ENCODE measurements at regions not wholly inside any gene's neighbourhood (a gene's known extent, or its start where the extent isn't known, plus 50 kb on each side); places are given as distances from the start of the nearest gene placed in this dataset.
A peak's percentile ranks its signal among the peaks of the same experiment; 100 is the strongest.

- no peak for TF ChIP-seq CTCF (IDR thresholded peaks at IDR 0.05)
- Histone ChIP-seq H3K27me3 (no peaks in the 10 kb centered on the region), H3K9me3 (no peaks in the 10 kb centered on the region), H3K36me3 (no peaks in the 10 kb centered on the region), H3K4me3 (no peak overlapping the region), H3K4me1 (peaks cover 0 to 12% of the 10 kb centered on the region in 2 donors), H3K27ac (no peak overlapping the region)
- DNase-seq (ENCODE audit: low spot score): no peak
These were observed 85.4 kb upstream of the RALY start for GRCh38 chr20:33908336-33908735.

DNA sequence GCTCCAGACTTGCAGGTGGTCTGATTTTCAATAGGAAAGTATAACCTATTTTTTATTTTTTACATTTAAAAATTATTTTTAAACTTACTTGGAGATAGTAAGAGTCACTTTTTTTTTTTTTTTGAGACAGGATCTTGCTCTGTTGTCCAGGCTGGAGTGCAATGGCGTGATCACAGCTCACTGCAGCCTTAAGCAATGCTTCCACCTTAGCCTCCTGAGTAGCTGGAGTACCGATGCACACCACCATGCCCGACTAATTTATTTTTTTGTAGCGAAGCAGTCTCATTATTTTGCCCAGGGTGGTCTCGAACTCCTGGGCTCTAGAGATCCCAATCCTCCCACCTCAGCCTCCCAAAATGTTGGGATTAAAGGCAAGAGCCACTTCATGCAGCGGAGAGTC is 84.8 kb upstream of the RALY start:
- no peaks in the 10 kb centered on the region for H3K9me3 ChIP-seq
- no peak for TF ChIP-seq CTCF (IDR thresholded peaks at IDR 0.05)
- H3K4me1 ChIP-seq: peaks cover 0 to 12% of the 10 kb centered on the region in 2 donors
- DNase-seq (ENCODE audit: low spot score): no peak
- H3K27ac ChIP-seq: no peak overlapping the region
- no peaks in the 10 kb centered on the region for H3K27me3 ChIP-seq
- H3K36me3 ChIP-seq: no peaks in the 10 kb centered on the region
- H3K4me3 ChIP-seq: no peak overlapping the region

GRCh38 chr20:33909331-33909921 is 84.3 kb upstream of the RALY start:
- peak; percentile 69 for DNase-seq (ENCODE audit: low spot score)
- Histone ChIP-seq H3K27me3 (no peaks in the 10 kb centered on the region), H3K9me3 (no peaks in the 10 kb centered on the region), H3K4me3 (no peak overlapping the region), H3K27ac (no peak overlapping the region), H3K4me1 (peaks cover 0 to 12% of the 10 kb centered on the region in 2 donors), H3K36me3 (no peaks in the 10 kb centered on the region)
- no peak for TF ChIP-seq CTCF (IDR thresholded peaks at IDR 0.05)

DNA sequence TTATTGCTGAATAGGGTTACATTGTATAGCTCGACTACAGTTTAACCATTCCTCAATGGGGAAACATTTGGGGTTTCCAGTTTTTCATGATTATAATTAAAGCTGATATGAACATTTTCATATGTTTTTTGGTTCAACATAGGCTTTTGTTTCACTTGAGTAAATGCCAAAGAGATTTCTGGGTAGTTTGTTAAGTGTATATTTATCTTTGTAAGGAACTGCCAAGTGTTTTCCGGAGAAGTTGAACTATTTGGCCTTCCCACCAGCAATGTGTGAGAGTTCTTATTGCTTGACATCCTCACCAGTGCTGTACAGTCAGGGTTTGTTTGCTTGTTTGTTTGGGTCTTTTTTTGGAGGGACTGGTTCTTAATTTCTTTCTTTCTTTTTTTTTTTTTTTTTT is 83.7 kb upstream of the RALY start:
- H3K4me1 ChIP-seq: peaks cover 0 to 12% of the 10 kb centered on the region in 2 donors
- no peak for DNase-seq (ENCODE audit: low spot score)
- no peak for TF ChIP-seq CTCF (IDR thresholded peaks at IDR 0.05)
- no peak overlapping the region for H3K4me3 ChIP-seq
- no peaks in the 10 kb centered on the region for H3K27me3 ChIP-seq
- no peaks in the 10 kb centered on the region for H3K36me3 ChIP-seq
- H3K27ac ChIP-seq: no peak overlapping the region
- no peaks in the 10 kb centered on the region for H3K9me3 ChIP-seq

GRCh38 chr20:33910529-33911327 is 83.0 kb upstream of the RALY start:
- H3K27ac ChIP-seq: no peak overlapping the region
- no peaks in the 10 kb centered on the region for H3K36me3 ChIP-seq
- H3K4me3 ChIP-seq: no peak overlapping the region
- H3K4me1 ChIP-seq: peaks cover 0 to 12% of the 10 kb centered on the region in 2 donors
- H3K27me3 ChIP-seq: no peaks in the 10 kb centered on the region
- TF ChIP-seq CTCF (IDR thresholded peaks at IDR 0.05): no peak
- no peak for DNase-seq (ENCODE audit: low spot score)
- no peaks in the 10 kb centered on the region for H3K9me3 ChIP-seq
